ENCODE measurements at regions not wholly inside any gene's neighbourhood (a gene's known extent, or its start where the extent isn't known, plus 50 kb on each side); places are given as distances from the start of the nearest gene placed in this dataset.

DNA sequence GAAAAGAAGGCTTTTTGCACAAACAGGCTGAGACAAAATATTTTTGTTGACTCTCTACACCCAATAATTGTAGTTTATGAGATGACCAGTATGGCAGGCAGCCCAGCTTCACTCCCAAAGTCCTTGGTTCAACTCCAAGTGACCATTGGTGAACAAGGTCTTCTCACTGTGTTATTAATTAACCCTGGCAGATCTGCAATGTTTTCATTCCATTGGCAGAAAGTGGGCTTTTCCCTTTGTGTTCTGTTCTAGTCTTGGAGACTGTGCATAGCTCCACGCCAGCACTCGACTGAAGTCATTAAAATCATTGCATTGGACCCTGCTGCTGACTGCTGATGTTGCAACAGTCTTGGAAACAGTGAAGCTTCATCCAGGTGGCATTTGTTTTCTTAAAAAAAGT, 277.3 kb upstream of the HAND2 start:
- POLR2A ChIA-PET: no interaction called here
- no peaks in the 10 kb centered on the region for H3K4me1 Mint-ChIP-seq
- H3K27me3 Mint-ChIP-seq: no peaks in the 10 kb centered on the region
- no peak overlapping the region for H3K27ac Mint-ChIP-seq
- no peak overlapping the region for H3K4me3 Mint-ChIP-seq
- H3K36me3 Mint-ChIP-seq (ENCODE audit: low read depth): no peaks in the 10 kb centered on the region
- intact Hi-C loops (cut with DNase I, micrococcal nuclease): no loop called here
- no peaks in the 10 kb centered on the region for H3K9me3 Mint-ChIP-seq (ENCODE audit: low read depth)
- CTCF ChIA-PET: no interaction called here
- ATAC-seq (no peak), DNase-seq (no peak)

DNA sequence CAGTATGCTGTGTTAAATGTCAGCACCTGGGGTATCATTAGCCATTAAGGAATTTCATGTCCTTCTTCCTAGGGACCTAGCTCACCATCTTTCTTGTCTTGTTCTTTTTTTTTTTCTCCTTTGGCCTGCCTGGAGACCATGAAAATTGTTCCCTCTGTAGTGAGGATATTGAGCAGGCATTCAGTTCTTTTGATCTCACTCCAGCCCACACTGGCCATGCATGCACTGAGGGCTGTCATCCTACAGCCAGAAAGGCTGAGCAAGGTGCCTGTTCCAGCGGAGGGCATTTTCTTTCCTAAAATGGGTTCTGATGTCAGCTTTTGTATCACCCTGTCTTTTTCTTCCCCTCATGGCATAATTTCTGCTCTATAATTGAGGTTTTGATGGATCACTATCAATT, 275.9 kb upstream of the HAND2 start:
- Mint-ChIP-seq H3K27ac (no peak overlapping the region), H3K27me3 (peaks cover under 1% of the 10 kb centered on the region)
- POLR2A ChIA-PET: no interaction called here

DNA sequence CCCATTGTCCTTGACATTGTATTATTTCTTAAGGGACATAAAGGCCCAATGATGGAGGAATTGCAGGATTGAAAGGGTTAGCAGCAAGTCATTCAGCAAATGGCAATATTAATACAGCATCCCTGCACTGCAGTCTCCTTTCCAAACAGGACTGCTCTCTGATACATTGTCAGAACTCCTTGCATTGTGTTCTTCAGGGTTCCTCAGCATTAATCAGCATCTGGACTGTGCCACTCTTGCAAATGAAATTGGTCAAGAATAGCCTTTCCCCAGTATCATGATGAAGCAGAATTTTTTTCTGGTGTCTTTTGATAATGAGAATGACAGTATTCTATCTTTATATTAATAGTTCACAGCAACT, 272.6 kb upstream of the HAND2 start:
- CTCF ChIA-PET: no interaction called here
- intact Hi-C loops (cut with DNase I, micrococcal nuclease): no loop called here
- Mint-ChIP-seq H3K27me3 (peaks cover 2% of the 10 kb centered on the region), H3K36me3 (ENCODE audit: low read depth) (no peaks in the 10 kb centered on the region), H3K9me3 (ENCODE audit: low read depth) (no peaks in the 10 kb centered on the region), H3K27ac (no peak overlapping the region), H3K4me1 (no peaks in the 10 kb centered on the region), H3K4me3 (no peak overlapping the region)
- no peak for ATAC-seq
- POLR2A ChIA-PET: no interaction called here
- DNase-seq: no peak

More for the DNA sequence above, 275.9 kb upstream of the HAND2 start:
- DNase-seq (no peak), ATAC-seq (no peak)
- Mint-ChIP-seq H3K4me3 (no peak overlapping the region), H3K9me3 (ENCODE audit: low read depth) (no peaks in the 10 kb centered on the region), H3K4me1 (no peaks in the 10 kb centered on the region), H3K36me3 (ENCODE audit: low read depth) (no peaks in the 10 kb centered on the region)
- CTCF ChIA-PET: no interaction called here
- intact Hi-C loops (cut with DNase I, micrococcal nuclease): no loop called here

DNA sequence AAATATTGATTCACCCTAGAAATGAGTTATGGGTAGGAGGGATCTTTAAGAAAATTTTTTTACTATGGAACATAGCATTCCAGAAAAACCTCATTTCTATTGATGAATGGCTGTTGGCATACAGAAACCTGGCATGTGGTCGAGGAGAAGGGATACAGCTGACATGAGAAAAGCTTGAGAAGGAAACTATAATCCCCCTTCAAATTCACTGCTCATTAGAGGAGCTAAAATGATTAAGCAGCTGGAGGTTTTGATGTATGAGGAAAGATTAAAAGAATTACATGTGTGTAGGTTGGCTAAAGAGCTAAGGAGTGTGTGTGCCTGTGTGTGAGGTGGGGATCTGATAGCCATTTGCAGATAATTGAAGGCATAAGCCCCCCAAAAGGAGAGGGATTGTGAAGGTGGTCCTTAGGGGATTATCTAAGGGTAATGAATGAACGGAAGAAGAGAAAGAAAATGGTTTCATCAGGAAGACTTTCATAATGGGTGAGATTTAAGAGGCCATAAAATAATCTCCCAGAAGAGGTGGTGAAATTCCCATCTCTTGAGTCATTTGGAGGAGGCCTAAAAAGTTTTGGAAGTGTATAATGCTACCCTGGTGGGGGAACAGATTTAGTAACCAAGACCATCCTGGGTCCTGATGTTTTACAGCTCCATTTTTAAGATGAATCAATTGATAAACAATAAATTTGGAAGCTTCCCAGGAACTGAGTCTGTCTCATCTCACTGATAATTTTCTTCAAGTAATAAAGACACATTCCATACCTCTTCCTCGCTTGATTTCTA, 272.0 kb upstream of the HAND2 start:
- DNase-seq (no peak), ATAC-seq (no peak)
- Mint-ChIP-seq H3K4me1 (no peaks in the 10 kb centered on the region), H3K27ac (no peak overlapping the region), H3K4me3 (no peak overlapping the region), H3K27me3 (peaks cover 2% of the 10 kb centered on the region), H3K36me3 (ENCODE audit: low read depth) (no peaks in the 10 kb centered on the region), H3K9me3 (ENCODE audit: low read depth) (no peaks in the 10 kb centered on the region)
- intact Hi-C loops (cut with DNase I, micrococcal nuclease): no loop called here
- ChIA-PET CTCF (interaction anchor here (1.0 kb wide), 1 partner anchor 13 kb away, joined by 3 read pairs; no protein-coding TSS in a partner anchor), POLR2A (no interaction called here)

DNA sequence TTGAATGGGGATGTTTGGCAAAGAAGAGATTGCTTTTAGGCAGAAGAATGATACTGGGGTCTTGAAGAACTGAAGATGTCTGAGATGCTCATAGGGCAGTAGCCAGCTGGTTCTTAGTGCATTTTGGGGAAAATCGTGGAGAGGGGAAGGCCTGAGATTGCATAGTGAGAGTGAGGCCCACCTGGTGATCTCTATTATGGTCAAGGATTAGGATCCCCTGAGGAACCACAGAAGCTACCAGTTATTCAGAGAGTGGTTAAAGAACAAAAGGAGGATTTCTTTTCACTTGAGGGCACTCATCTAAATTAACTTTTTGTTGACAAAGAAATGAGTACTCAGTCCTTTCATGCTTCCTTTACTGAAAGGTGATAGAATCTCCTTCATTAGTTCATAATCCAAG, 271.3 kb upstream of the HAND2 start:
- no peak for ATAC-seq
- CTCF ChIA-PET: interaction anchor here (1.0 kb wide), 1 partner anchor 13 kb away, joined by 3 read pairs; no protein-coding TSS in a partner anchor
- POLR2A ChIA-PET: no interaction called here
- Mint-ChIP-seq H3K4me3 (no peak overlapping the region), H3K27me3 (peaks cover 2% of the 10 kb centered on the region), H3K4me1 (no peaks in the 10 kb centered on the region), H3K9me3 (ENCODE audit: low read depth) (no peaks in the 10 kb centered on the region), H3K36me3 (ENCODE audit: low read depth) (no peaks in the 10 kb centered on the region), H3K27ac (no peak overlapping the region)
- no peak for DNase-seq
- intact Hi-C loops (cut with DNase I, micrococcal nuclease): no loop called here

DNA sequence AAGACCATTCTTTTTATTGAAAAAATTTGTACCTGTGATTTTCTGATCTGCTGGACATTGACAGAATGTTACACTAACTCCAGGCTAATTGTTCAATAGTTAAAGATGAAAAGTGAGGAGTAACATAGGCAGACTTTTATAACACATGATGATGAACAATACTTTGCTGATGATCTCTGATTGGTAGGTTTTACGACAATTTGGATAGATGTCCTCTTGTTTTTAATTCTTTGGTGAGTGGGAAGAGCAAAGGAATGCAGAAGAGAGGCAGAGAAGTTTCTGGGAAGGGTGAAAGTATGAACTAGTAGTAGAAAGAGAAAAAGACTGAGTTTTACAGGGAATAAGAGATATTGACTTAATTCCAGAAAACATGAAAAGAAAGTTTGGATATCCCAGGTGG, 267.3 kb upstream of the HAND2 start:
- ChIA-PET POLR2A (no interaction called here), CTCF (no interaction called here)
- no peak overlapping the region for H3K4me3 Mint-ChIP-seq
- peaks cover 2% of the 10 kb centered on the region for H3K27me3 Mint-ChIP-seq
- DNase-seq: no peak
- ATAC-seq: no peak
- no peaks in the 10 kb centered on the region for H3K9me3 Mint-ChIP-seq (ENCODE audit: low read depth)
- H3K4me1 Mint-ChIP-seq: no peaks in the 10 kb centered on the region
- intact Hi-C loops (cut with DNase I, micrococcal nuclease): no loop called here
- no peak overlapping the region for H3K27ac Mint-ChIP-seq
- H3K36me3 Mint-ChIP-seq (ENCODE audit: low read depth): no peaks in the 10 kb centered on the region

DNA sequence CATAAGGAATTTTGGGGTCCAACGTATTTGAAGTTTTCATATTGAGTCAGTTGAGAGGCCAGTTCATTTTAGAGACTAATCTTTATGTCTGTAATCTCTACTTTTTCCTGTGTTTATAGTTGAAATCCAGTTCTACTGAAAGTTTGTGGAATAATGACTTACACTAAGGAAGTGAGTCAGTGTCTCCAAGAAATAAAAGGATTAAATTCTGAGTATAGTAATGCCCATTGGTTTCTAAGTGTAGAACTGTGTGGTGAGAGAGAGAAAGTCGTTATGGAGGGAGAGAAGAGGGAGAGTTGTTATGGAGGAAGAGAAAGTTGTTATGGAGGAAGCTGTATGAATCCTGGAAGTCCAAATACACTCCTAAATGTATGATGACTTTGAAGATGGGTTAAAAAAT, 264.6 kb upstream of the HAND2 start:
- DNase-seq (no peak), ATAC-seq (no peak)
- H3K27me3 Mint-ChIP-seq: no peaks in the 10 kb centered on the region
- ChIA-PET CTCF (no interaction called here), POLR2A (no interaction called here)
- no peaks in the 10 kb centered on the region for H3K36me3 Mint-ChIP-seq (ENCODE audit: low read depth)
- no peak overlapping the region for H3K4me3 Mint-ChIP-seq
- intact Hi-C loops (cut with DNase I, micrococcal nuclease): no loop called here
- H3K9me3 Mint-ChIP-seq (ENCODE audit: low read depth): peaks cover 3% of the 10 kb centered on the region
- no peak overlapping the region for H3K27ac Mint-ChIP-seq
- no peaks in the 10 kb centered on the region for H3K4me1 Mint-ChIP-seq

DNA sequence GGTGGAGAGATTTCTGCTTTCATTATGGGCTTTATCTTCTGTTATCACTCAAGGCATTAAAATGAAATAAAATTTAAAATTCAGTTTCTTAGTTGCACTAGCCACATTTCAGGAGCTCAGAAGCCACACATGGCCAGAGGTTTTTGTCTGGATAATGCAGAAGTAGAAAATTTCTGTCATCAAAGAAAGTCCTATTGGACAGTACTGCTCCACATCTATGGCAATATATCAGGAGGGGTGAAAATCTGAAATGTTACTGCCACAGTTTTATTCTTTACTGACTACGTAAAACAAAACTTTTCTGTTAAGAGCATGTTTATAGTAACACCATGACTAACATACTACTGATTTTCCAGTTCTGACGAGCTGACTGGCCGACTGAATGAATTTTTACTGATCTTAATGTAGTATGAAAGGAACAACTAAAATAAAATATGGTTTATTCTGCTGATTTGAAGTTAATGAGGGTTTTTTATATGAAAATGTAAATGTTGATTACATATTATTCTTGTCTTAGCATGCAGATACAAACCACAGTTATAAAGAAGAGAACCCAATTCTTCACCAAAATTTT, 264.0 kb upstream of the HAND2 start:
- ATAC-seq (no peak), DNase-seq (no peak)
- Mint-ChIP-seq H3K27ac (no peak overlapping the region), H3K4me1 (no peaks in the 10 kb centered on the region), H3K4me3 (no peak overlapping the region), H3K27me3 (no peaks in the 10 kb centered on the region), H3K36me3 (ENCODE audit: low read depth) (no peaks in the 10 kb centered on the region), H3K9me3 (ENCODE audit: low read depth) (peaks cover 3% of the 10 kb centered on the region)
- intact Hi-C loops (cut with DNase I, micrococcal nuclease): no loop called here
- ChIA-PET CTCF (no interaction called here), POLR2A (no interaction called here)

DNA sequence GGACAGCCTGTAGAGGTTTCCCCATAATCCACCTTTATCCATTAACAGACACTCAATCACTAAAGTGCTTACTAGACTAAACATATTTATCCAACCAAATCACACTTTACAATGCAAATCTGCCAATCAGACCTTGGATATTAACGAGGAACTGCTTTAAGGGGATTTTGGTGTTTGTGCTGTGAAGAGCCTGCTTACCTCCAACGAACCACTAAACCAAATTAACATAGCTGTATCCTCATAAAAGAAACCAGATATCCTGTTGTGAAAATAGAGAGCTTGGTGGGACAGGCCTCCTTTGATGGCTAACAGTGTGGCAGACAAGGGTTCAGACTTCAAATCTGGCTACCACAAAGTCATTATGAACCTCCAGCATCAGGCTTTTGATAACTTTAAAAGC, 252.6 kb upstream of the HAND2 start:
- POLR2A ChIA-PET: no interaction called here
- no peaks in the 10 kb centered on the region for H3K36me3 Mint-ChIP-seq (ENCODE audit: low read depth)

DNA sequence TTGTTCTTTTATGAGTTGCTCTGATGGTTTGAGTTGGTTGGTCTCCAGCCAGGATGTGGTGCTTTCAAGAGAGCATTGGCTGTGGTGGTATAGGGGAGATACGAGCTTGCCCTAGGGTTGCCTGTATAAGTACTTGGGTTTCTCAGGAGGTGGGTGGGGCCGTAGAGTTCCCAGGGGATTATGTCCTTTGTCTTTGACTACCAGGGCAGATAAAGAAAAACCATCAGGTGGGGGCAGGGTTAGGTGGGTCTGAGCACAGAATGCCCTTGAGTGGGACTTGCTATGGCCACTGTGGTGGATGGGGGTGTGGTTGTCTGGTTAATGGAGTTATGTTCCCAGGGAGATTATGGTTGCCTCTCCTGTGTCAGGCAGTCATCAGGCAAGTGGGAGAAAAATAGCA, 247.9 kb upstream of the HAND2 start:
- no peaks in the 10 kb centered on the region for H3K4me1 Mint-ChIP-seq
- intact Hi-C loops (cut with DNase I, micrococcal nuclease): no loop called here
- no peak overlapping the region for H3K4me3 Mint-ChIP-seq
- no peaks in the 10 kb centered on the region for H3K27me3 Mint-ChIP-seq
- no peaks in the 10 kb centered on the region for H3K36me3 Mint-ChIP-seq (ENCODE audit: low read depth)
- POLR2A ChIA-PET: no interaction called here
- DNase-seq (no peak), ATAC-seq (no peak)
- CTCF ChIA-PET: no interaction called here
- peaks cover 2% of the 10 kb centered on the region for H3K9me3 Mint-ChIP-seq (ENCODE audit: low read depth)
- no peak overlapping the region for H3K27ac Mint-ChIP-seq

More for the DNA sequence above, 252.6 kb upstream of the HAND2 start:
- Mint-ChIP-seq H3K9me3 (ENCODE audit: low read depth) (peaks cover 2% of the 10 kb centered on the region), H3K27me3 (no peaks in the 10 kb centered on the region), H3K27ac (no peak overlapping the region), H3K4me1 (no peaks in the 10 kb centered on the region), H3K4me3 (no peak overlapping the region)
- intact Hi-C loops (cut with DNase I, micrococcal nuclease): no loop called here
- DNase-seq (no peak), ATAC-seq (no peak)
- CTCF ChIA-PET: interaction anchor here (1.3 kb wide), 1 partner anchor 30 kb away, joined by 3 read pairs; no protein-coding TSS in a partner anchor

DNA sequence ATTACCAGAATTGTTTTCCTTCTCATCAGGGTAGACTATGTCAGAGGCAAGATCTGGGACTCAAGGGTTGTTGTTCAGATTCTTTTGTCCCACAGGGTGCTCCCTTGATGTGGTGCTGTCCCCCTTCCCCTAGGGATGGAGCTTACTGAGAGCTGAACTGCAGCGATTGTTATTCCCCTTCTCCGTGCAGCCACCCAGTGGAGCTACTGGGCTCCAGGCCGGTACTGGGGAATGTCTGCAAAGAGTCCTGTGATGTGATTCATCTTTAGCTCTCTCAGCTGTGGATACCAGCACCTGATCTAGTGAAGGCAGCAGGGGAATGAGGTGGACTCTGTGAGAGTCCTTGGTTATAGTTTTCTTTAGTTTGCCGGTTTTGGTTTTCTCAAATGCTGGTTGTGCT, 247.4 kb upstream of the HAND2 start:
- H3K4me1 Mint-ChIP-seq: no peaks in the 10 kb centered on the region
- ATAC-seq (no peak), DNase-seq (no peak)
- no peak overlapping the region for H3K27ac Mint-ChIP-seq
- H3K27me3 Mint-ChIP-seq: no peaks in the 10 kb centered on the region
- POLR2A ChIA-PET: no interaction called here
- no peaks in the 10 kb centered on the region for H3K36me3 Mint-ChIP-seq (ENCODE audit: low read depth)
- CTCF ChIA-PET: no interaction called here
- peaks cover 4% of the 10 kb centered on the region for H3K9me3 Mint-ChIP-seq (ENCODE audit: low read depth)
- H3K4me3 Mint-ChIP-seq: no peak overlapping the region
- intact Hi-C loops (cut with DNase I, micrococcal nuclease): no loop called here

DNA sequence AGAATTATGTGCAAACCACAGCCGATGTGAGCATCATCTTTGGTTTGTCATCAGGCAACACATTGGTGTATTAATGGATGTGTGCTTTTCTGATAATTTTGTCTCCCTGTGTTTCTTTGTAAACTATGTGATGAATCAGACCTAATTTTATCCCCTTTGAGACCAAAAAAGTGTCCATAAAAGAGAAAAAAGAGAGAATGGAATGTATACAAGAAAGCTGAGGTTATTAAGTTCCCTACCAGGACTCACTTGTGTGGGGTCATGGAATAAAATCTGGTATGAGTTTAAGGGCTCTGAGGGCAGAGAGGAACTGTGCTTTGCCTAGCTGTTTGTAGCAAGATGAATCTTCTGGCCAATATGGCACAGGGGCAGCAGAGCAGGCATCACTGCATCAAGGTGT, 239.5 kb upstream of the HAND2 start:
- POLR2A ChIA-PET: no interaction called here
- Mint-ChIP-seq H3K4me3 (no peak overlapping the region), H3K36me3 (ENCODE audit: low read depth) (no peaks in the 10 kb centered on the region), H3K4me1 (no peaks in the 10 kb centered on the region), H3K9me3 (ENCODE audit: low read depth) (peaks cover 7% of the 10 kb centered on the region), H3K27ac (no peak overlapping the region), H3K27me3 (no peaks in the 10 kb centered on the region)
- no peak for DNase-seq
- intact Hi-C loops (cut with DNase I, micrococcal nuclease): no loop called here
- ATAC-seq: no peak
- CTCF ChIA-PET: no interaction called here

Data from activated CD4-positive, alpha-beta T cell treated with anti-CD3 and anti-CD28 coated beads for 36 hours (primary cell).